ENCODE measurements at regions not wholly inside any gene's neighbourhood (a gene's known extent, or its start where the extent isn't known, plus 50 kb on each side); places are given as distances from the start of the nearest gene placed in this dataset.
"Not testable (repeated sequence)": the region's sequence is repeated elsewhere in the genome, so short reads cannot be mapped to it uniquely, and the experiment has no call there.

DNA sequence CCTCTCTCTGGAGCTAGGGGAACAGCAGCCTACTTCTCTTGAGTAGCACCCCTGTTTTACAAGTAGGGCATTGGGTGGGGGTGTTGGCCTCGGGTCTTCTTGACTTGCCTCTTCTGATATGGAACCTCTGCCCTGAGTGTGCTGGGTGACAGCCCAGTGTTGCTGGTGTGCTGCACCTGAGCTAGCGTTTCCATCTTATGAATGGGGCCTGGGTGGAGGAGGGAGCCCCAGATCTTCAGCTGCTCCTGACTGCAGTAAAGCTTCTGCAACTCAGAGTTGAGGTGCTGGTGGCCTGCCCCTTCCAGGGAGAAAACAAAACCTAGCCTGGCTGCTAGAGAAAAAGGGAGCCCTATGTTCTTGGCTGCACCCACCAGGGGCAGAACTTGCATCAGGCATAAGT, 202.5 kb upstream of the SHH start:
- no peak for DNase-seq (ENCODE audit: low read depth in 2 of 2)

- DNase-seq (ENCODE audit: low read depth in 2 of 2) = no peak
Observed at GRCh38 chr7:156014201-156014600, 201.9 kb upstream of the SHH start.

GRCh38 chr7:156012412-156012811, 200.1 kb upstream of the SHH start:
- no peak for DNase-seq (ENCODE audit: low read depth in 2 of 2)

DNA sequence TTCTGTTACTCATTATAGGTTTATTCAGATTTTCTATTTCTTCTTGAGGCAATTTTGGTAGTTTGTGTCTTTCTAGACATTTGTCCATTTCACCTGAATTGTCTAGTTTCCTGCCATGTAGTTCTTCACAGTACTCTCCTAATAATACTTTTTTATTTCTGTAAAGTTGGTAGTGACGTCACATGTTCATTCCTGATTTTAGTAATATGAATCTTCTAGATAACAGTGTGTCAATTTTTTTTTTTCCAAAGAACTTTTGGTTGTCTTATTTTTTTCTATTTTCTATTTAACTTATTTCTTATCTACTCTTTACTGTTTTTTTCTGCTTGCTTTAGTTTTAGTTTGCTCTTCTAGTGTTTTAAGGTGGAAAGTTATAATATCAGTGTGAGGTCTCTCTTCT, 197.3 kb upstream of the SHH start:
- DNase-seq (ENCODE audit: low read depth in 2 of 2) = no peak

DNA sequence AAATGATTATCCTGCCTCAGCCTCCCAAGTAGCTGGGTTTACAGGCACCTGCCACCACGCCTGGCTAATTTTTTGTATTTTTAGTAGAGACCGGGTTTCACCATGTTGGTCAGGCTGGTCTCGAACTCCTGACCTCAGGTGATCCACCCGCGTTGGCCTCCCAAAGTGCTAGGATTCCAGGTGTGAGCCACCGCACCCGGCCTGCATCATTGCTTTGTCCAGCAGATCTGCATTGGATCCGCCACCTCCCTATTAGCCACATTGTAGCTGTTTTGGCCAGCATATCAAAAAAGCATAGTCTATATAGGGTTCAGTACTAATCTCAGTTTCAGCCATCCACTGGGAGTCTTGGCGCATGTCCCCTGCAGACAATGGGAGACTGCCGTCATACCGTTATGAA, 194.6 kb upstream of the SHH start:
- not testable (repeated sequence) for DNase-seq (ENCODE audit: low read depth in 2 of 2)

GRCh38 chr7:156006024-156006423, 193.8 kb upstream of the SHH start:
- no peak for DNase-seq (ENCODE audit: low read depth in 2 of 2)

DNA sequence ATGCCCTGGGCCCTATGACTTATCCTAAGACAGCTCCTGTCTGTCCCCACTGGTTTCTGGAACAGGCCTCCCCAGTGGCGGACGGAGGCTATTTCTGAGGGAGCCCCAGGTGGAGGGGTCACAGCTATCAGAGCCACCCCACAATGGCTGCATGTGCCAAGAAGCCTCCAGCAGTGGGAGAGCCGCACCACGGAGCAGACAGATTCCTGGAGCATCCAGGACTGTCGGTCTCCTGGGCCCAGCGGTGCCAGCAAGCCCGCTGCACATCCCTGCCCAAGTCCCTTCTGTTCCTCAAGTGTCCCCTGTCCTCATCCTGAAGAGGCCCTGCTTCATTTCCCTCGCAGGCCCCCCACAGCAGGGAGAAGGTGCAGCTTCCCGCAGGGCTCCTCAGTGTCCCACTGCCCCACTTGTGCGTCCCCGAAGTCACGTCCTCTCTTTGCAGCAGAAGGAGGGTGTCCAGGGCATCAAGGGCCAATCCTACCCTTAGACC, 193.0 kb upstream of the SHH start:
- no peak for DNase-seq (ENCODE audit: low read depth in 2 of 2)

- DNase-seq (ENCODE audit: low read depth in 2 of 2) = no peak
Observed at GRCh38 chr7:156004265-156005201, 192.3 kb upstream of the SHH start.

GRCh38 chr7:156003220-156004162, 191.2 kb upstream of the SHH start:
- DNase-seq (ENCODE audit: low read depth in 2 of 2) = no peak

DNA sequence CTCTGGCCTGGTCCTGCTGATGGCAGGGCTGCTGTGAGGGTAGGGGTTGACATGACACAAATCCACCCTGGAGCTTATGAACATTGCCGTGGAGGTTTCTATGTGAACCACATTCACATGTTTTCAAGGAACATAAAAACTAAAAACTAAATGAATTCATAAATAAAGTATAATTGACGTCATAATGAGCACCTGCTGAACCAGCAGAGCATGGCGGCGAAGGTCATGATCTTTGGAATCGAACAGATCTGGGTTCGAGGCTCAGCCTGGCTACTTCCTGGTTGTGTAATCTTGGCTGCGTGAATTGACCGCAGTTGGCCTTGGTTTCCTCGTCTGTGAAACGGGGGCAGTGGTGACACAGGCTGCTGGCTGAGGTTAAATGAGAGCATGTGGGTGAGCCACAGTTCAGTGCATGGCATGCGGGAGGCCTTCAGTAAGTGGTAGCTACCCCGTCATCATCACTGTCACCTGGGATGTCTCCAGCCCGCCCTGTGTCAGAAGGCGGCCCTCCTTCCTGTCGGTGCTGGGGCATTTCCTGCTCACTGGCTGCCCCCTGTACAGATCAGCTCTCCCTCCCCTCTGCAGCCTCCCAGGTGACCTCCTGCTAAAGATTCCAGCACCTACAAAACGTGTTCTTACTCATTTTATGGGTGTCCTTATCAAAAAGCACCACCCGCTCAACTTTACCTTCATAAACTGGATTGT, 190.3 kb upstream of the SHH start:
- no peak for DNase-seq (ENCODE audit: low read depth in 2 of 2)

DNA sequence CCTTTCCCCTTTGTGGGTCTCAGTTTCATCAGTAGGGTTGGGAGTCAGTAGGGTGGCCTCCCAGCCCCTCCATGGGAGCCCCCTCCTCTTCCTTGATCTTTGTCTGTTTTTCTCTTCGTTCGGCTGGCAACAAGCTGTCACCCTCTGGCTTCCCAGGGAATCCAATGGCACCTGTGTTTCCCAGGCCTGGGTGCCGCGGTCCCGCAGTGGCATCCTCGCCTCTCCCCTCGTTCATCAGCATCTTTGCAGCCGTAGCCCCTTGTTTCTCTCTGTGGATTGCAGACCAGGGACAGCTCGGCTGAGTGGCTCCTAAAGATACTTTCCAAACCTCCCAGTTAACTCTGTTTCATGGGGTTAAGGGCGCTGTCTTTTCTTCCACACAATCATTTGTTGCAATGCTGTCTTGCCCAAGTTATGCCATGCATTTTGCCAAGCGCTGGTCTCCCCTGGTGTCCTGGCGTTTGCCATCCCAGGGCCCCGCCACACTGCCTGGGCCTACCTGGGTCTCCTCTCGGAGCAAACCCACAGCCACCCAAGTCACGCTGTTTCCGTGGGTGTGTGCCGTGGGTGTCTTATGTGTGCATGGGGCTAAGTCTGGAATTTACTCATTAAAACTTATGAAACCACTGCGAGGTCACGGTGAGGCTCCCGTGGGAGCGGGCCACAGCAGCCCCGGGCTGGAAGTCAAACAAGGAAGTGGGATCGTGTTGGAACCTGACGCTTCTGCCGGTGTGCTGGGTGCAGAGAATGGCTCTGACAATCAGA, 189.4 kb upstream of the SHH start:
- DNase-seq (ENCODE audit: low read depth in 2 of 2) = no peak

GRCh38 chr7:156000601-156001396, 188.5 kb upstream of the SHH start:
- DNase-seq (ENCODE audit: low read depth in 2 of 2) = no peak

GRCh38 chr7:155999631-156000489, 187.6 kb upstream of the SHH start:
- no peak for DNase-seq (ENCODE audit: low read depth in 2 of 2)

GRCh38 chr7:155998766-155999630, 186.7 kb upstream of the SHH start:
- no peak for DNase-seq (ENCODE audit: low read depth in 2 of 2)

DNA sequence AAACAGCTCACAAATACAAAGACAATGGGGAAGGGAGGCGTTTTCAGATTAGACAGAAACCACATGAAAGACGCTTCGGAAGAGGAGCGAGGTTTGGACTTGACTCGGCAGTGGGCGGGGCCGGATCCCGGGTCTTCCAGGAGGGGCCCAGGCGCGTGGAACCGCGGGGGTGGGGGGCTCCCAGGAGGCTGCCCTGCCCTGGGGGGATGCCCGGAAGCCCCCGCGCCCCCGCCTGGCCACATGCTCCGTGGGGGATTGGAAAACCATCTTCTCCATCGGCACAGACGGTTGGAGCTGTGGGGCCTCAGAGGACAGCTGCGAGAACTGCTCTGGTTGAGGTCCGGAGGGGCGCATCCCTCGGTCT, 186.0 kb upstream of the SHH start:
- no peak for DNase-seq (ENCODE audit: low read depth in 2 of 2)

- no peak for DNase-seq (ENCODE audit: low read depth in 2 of 2)
Observed at GRCh38 chr7:155997431-155998327, 185.4 kb upstream of the SHH start.

DNA sequence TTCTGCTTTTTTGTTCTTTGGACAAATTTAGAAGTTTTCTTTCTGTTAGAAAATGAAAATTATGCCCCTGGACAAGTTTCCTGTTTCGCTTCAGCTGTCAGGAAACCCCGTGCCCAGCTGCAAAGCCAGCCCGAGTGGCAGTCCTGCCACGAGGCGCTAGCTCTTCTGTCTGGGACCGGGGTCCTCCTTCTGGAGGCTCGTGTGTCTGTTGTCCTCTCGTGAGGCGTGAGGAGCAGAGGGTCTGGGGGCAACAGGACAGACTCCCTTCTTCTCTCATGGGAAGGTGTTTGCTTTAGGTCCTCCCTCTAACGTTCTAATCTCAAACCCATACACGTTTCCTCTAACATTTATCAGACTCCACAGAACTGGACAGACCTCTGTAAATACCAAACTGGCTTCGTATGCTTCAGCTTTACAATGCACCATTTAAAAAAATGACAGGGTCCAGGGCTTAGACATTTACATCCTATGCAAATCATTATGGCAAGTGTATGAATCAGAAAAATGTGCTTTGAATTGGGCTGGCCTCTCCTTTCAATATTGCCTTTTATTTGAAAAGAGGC, 184.5 kb upstream of the SHH start:
- no peak for DNase-seq (ENCODE audit: low read depth in 2 of 2)

All from stimulated activated CD4-positive, alpha-beta T cell treated with anti-CD3 and anti-CD28 coated beads, Interleukin-15, amount 100 ng/mL, for 48 hours (primary cell).